HG03045 (cell line): ENCODE measurements at regions not wholly inside any gene's neighbourhood (a gene's known extent, or its start where the extent isn't known, plus 50 kb on each side); places are given as distances from the start of the nearest gene placed in this dataset.
"Not testable (repeated sequence)": the region's sequence is repeated elsewhere in the genome, so short reads cannot be mapped to it uniquely, and the experiment has no call there.

ENCODE experiments used
- ATAC-seq: cut with Tn5 transposase; IDR thresholded peaks from one replicate; pipeline ENCODE4 v1.9.1; 2021; ENCODE audit warnings: mild to moderate bottlenecking, moderate library complexity; ENCODE audit not compliant: unreplicated experiment

DNA sequence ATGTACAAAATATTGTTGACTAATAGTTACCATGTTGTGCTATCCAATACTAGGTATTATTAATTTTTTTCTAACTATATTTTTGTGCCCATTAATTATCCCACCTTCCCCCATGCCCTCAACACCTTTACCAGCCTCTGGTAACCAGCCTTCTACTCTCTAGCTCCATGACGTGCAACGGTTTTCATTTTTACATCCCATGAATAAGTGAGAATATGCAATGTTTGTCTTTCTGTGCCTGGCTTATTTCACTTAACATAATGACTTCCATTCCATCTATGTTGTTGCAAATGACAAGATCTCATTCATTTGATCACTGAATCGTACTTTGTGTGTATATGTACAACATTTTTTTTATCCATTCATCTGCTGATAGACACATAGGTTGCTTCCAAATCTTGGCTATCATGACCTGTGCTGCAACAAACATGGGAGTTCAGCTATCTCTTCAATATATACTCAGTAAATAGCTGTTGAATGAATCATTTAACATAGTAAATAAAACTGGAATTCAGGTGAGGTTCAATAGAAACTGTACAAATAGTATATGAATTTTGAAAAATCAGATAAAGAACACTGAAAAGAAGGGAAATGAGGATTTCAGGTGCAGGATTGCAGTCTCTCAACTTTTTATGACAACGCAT lies 509.0 kb upstream of the MIR17HG start:
- no peak for ATAC-seq

DNA sequence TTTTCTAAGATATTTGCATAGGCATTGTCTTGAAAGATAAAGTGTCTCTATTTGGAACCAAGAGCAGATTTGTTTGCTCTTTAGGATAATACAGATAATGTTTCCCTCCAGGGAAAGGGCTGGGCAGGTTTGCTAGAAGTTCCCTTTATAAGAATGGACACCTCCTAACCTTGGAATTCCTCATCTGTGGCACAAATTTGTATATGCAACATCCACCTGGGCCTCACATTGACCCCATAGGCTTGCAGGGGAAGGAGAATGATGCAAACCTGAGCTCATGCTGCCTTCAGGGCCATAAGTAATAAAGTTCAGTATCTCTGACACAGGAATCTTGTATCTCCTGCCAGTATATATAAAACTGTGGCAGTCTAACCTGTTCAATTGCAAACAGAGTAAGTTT lies 508.4 kb upstream of the MIR17HG start:
- ATAC-seq, result no peak

DNA sequence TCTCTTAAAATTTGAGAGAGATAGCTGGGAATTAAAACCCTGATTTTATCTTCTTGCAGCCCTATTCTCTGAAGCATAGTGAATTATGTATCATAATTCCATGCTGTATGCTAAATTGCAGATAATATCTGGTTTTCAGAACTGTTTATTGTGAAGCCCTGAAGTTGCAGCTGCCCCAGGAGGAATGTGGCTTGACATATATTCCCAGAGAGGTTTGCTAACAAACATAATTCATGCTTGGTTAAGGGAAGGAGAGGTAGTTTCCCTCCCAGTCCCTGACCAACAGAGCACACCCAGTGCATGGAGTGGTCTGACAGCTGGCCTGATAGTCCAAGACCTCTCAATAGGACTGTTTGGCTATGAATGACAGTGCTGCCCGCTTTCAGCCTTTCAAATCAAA lies 500.6 kb upstream of the MIR17HG start:
- ATAC-seq, result no peak

DNA sequence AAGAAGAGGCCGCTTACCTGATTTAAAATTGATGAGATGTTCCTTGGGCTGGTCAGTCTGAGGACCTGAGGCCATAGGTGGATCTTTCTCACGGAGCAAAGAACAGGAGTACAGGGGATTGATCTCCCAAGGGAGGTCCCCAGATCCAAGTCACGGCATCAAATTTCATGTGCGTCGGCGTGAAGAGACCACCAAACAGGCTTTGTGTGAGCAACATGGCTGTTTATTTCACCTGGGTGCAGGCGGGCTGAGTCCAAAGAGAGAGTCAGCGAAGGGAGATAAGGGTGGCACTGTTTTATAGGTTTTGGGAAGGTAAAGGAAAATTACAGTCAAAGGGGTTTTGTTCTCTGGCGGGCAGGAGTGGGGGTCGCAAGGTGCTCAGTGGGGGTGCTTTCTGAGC lies 493.8 kb upstream of the MIR17HG start:
- ATAC-seq, result not testable (repeated sequence)

DNA sequence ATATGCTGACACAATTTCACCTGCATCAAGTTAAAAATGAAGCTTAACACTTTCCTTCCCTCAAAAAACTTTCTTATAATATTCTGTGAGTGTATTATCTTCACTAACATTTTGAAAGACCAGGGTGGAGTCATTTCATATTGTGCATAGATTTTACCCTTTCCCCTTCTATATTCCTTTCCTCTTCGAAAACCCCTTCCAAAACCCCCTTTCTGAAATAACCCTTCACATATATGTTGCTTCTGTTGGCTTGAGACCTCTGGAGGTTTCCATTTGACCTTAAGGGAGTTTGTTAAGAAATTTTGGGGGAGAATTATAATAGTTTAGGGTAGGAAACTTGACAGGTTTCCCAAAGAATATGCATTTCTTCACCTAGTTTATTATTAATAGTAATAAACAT lies 489.6 kb upstream of the MIR17HG start:
- ATAC-seq, result no peak

DNA sequence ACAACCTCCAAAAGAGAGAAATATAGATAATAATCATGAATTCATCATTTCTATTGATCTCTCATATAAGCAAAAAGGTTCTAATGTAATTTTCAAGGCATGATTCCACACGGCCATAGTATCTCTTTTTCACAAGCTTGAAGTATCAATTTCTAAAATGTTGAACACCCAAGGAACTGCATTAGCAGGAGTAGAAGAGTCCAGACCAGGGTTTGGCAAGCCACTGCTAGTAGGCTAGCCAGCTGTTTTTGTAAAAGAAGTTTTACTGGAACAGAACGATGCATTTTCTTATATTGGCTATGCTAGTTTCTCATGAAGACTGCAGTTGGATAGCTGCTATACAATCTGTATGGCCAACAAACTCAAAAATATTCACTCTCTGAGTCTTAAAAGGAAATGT lies 481.5 kb upstream of the MIR17HG start:
- ATAC-seq, result no peak

DNA sequence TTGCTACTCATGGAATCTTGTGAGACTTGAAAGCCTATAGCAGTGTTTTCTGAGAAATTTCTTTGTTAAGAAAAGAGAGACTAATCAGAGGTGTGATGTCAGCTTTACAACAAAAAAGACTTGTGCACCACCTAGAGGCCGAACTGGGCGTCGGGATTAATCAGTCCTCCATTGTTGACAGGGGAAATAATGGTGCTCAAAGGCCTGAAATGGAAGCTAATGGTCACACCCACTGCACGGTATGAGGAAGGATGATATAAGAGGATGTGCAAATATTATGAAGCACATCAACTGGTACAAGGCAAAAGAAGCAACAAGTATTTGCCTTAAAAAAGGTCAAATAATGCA lies 480.2 kb upstream of the MIR17HG start:
- peak; percentile 93 for ATAC-seq

DNA sequence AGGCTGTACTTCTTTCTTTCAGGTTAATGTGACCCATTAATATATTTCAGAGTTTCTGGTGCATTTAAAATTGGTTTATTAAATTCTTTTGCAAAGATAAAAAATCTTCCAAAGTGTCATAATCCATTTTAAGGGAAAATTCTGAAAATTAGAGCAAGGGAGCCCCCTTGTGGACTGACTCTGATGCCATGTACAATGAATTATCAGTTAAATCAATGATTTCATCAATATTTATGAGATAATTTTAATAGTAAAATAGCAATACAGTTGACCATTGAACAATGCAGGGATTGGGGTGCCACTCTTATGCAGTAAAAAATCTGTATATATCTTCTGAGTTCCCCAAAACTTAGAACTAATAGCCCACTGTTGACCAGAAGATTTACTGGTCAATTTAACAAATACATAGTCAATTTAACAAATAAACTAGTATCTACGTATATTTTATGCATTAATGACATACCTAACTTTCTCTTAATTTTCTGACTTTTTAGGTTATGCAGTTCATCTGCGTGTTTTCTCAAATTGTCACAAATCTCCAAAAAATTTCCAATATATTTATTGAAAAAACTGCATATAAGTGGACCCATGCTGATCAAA lies 479.1 kb upstream of the MIR17HG start:
- no peak for ATAC-seq

DNA sequence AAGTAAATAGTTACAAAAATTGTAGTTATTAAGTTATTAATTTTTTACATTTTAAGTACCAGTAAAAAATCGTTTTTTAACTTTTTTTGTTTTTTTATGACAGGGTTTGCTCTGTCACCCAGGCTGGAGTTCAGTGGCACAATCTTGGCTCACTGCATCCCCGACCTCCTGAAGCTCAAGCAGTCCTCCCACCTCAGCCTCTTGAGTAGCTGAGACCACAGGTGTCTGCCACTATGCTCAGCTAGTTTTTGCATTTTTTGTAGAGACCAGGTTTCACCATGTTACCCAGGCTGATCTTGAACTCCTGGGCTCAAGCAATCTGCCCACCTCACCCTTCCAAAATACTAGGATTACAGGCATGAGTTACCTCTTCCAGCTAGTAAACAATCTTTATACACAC lies 477.9 kb upstream of the MIR17HG start:
- no peak for ATAC-seq

DNA sequence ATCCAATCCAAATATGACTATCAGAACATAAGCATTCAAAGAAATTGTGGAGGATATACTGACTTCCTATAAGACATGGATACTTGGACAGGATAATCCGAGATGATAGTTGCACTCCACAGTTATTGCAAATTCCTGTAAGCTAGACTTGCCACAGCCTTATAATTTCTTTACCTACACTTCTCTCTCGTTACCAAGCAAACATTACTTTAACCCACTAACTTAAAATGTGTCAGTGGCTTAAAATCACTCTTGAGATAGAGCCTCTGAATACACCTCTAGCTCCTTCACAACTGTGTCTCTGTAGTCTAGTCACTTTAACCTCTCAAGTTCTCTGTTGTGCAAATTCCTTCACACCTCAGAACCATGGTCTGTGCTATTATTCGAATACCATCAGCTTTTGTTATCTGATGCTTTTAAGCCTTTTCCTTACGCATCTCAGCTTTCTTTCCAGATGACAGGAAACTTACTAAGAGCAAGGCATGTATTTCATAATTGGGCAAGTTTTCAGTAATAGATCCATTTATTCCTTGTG lies 474.9 kb upstream of the MIR17HG start:
- no peak for ATAC-seq

DNA sequence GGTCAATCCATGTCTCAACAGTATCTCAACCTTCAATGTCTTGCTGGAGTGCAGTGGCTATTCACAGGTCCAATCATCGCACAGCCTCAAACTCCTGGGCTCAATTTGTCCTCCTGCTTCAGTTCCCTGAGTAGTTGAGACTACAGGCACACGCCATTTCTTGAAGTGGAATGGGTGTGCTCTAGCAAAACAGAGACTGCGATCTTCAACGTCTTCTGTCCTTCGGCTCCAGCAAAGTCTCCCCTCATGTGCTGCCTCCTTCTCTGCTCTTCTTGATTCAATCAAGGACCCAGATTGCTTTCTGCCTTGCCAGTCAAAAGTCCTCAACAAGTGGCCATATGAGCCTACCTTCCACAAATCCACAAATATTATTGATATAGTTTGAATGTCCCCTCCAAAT lies 466.7 kb upstream of the MIR17HG start:
- no peak for ATAC-seq

DNA sequence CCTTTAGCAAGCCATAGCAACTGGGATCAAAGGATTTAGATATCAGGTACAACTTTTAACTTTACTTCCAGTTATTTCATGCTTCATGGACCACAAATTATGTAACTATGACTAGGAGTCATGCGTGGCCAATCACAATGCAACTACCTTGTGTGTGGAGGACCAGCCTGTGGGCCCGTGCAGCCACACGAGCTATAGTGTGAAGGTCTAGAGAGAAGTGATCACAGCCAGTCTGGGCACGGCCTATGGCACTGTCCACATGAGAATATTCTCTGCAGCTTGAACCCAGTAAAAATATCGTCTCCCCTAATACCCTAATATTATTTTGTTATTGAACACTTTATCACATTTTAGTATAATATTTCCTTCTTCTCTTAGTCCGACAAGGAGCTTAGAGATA lies 464.9 kb upstream of the MIR17HG start:
- ATAC-seq, result no peak

DNA sequence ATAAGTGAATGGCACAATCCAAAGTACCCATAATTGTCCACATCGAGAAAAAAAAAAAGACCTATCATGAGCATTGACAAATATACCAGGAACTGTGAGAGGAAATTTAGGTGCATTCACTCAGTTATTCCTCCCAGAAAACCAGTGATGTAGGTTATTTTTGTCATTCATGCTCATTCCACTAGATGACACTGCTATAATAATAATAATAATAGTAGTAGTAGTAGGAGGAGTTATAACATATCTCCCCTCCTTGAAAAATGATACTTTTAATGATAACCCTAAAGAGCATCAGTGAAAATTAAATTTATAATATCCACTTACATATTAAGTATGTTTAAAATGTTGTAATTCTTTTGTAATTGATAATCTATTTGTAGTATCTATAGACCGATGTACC lies 463.9 kb upstream of the MIR17HG start:
- no peak for ATAC-seq

DNA sequence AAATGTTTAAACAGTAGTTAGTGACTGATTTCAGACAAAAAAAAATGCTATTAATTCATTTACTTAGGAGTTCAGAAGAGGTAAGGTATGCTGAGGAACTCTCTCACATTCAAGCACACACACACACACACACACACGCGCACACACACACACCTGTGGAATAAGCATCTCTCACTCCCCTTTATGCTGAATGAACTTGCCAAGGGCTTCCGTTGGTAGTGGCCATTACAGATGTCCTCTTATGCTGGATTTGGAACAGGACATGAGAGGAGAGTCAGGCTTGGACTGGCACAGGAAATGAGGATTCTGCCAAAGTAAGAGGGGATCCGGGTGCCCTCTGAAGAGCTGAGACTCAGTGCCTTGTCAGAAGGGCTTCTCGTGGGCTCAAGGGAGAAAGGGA lies 463.4 kb upstream of the MIR17HG start:
- no peak for ATAC-seq

DNA sequence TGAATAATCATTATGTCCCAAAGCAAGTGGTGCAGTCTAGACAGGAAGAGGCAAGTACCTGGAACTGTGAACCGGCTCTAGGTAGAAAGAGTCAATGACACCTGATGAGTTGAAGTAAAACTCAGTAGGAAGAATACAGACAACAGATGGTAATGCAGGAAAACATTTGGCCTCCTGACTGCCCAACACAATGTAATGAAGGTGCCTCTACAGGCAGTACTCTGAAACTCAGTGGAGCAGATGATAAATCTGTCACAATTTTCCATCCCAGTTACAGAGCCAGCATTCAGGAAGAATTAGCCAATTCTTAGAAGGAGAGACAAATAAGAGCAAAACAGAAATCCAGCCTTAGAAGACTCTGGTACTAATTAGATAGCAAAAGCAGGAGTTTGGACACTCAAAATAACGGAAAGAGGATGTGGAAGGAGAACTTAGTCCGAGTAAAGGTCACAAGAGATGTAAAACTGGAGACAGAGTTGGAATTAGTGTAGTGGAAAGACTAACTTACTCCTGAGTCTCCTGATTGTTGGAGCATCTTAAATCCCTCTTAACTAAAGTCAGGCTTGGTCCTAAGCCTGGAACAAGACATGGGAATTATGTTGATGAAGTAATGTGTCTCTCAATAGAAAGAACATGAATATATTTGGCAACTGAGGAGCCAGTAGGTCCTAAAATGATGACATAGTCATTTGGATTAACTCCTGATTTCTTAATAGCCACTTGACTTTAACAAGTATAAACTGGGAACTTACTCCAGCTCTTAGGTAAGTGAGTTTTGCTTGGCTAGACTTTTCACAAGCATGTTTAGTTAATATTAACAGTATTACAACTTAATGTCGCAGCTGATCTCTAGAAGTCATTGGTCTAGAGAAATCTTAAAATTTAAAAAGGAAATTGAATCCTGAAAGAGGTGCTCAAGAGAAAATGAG lies 457.3 kb upstream of the MIR17HG start:
- no peak for ATAC-seq

DNA sequence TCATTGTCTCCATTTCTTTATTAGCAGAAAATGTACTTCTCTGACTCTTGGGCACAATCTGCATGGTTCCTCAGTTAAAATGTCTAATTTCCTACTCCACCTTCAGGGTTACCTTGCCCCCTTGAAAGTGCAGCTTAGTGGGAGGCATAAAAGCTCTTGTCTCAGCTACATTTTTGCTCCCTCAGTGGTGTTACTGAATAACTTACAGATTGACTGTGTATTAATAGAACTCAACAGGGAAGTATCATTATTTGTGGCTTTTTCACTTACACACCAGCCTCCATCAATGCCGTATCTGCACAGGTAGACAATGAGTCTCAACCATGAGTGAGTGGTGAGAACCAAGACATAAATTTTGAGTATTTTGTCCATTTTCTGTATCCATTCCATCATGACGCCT lies 456.2 kb upstream of the MIR17HG start:
- no peak for ATAC-seq

DNA sequence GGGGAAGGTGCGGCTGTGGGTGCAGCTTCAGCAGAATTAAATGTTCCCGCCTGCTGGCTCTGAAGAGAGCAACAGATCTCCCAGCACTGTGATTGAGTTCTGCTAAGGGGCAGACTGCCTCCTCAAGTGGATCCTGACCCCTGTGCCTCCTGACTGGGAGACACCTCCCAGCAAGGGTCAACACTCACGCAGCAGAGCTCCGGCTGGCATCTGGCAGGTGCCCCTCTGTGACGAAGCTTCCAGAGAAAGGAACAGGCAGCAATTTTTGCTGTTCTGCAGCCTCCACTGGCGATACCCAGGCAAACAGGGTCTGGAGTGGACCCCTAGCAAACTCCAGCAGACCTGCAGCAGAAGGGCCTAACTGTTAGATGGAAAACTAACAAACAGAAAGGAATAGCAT lies 454.3 kb upstream of the MIR17HG start:
- ATAC-seq, result not testable (repeated sequence)

DNA sequence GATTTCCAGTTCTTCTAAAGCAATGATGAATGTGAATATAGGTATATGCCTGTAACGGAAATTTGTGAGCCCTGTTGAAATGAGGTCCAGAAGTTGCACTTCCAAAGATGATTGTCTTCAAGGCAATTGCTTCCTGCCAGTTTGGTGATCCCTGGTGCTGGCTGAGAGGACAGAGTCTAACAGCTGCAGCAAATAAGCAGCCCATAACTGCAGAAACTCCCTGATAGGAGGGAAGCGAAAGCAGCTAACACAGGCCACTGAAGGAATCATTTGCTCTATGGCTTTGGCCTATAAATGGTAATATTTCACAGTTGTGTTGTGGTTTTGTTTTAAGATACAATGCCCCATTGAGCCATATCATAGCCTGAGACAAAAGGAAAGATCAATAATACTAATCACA lies 451.5 kb upstream of the MIR17HG start:
- no peak for ATAC-seq

DNA sequence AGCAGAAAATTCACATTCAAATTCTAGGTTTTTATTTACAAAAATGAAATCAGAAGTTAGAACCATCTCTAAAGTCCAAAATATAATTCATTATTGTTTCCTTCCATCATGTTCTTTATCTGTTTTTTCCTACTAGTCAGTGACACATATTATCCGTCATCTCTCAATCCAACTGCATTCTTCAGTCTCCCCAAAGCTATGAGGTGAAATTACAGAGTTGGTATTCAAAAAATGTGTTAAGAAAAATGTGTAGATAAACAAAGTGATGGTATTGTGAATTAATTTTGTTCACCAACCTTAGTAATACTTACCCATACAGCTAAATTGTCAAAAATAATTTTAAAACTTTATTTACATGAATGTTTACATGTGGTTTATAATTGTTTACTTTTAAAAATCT lies 448.7 kb upstream of the MIR17HG start:
- no peak for ATAC-seq

DNA sequence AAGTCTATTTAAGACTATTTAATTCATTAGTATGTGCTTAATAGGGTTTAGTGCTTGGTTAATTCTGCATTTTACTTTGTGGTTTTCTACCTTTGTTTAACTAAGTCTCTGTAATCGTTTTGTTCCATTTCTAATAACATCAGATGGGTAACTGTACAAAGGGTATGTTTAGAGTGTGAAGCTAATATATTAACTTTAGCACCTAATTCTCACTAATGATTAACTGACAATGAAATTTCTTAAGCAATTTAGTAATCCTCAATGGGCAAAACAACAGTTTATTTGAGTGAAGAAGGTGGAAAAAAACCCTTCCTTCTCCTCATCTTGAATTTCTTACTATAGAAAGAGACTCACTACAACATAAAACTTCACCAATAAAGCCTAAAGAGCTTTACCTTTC lies 448.1 kb upstream of the MIR17HG start:
- no peak for ATAC-seq

DNA sequence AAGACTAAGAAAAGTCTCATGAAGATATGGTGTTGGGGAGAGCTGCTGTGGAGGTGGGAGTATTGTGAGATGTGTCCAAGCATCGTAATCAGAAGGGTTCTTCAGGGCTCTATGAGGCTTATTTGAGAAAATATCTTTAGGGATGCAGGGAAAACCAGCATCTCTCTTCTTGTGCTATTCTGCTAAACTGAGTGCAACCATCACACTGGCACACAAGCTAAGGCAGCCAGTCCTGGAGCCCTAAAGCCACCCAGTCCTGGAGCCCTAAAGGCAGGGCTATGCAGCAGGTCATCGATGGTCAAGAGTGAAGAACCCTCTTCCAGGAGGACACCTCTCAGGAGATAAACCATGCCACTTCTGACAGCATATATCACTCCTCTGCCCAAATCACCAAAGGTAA lies 445.2 kb upstream of the MIR17HG start:
- no peak for ATAC-seq

DNA sequence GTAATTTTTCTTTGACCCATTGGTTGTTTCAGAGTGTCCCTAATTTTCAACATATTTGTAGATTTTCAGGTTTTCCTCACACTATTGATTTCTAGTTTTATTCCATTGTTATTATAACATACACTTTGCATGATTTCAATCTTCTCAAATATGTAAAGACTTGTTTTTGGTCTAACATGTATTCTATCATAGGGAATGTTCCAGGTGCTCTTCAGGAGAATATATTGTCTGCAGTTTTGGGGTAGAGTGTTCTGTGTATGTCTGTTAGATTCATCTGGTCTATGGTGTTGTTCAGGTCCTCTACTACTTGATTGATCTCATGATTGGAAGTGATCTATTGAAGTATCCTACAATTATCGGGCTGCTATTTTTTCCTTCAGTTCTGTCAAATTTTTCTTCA lies 440.9 kb upstream of the MIR17HG start:
- no peak for ATAC-seq
